ENCODE measurements at regions not wholly inside any gene's neighbourhood (a gene's known extent, or its start where the extent isn't known, plus 50 kb on each side); places are given as distances from the start of the nearest gene placed in this dataset.

DNA sequence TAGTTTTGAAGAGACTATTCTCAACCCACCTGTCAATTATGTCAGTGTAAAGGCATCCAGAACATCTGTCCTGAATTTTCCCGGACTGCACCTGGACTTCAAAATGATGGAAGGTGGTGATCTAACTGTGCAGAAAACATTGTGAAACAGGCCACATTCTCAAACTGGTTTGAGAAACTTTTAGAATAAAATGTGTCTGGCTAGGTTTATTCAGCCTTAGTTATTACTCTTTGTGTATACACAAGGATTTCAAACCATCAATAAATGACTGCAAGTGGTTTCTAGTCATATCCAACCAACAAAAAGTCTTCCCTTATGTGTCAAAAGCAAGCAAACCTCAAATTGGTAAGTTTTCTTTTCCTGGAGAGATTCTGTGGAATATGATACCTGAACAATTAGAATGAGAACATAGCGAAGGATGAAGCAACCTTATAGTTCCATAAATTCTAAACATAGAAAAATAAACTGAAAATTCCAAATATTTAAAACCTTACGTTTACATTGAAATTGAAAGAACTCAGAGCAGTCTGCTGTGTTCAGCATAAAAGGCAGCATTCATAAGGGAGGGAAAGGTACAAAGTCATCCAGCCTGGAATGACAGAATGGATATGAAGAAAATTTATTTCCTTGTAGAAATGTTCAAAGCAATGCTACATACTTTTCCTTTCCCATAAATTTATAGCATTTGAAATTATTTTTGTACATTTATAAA lies 306.6 kb upstream of the TGFBR2 start:
- TF ChIP-seq CTCF (IDR thresholded peaks at IDR 0.05) = no peak
- no peak for TF ChIP-seq POLR2AphosphoS5 (IDR thresholded peaks at IDR 0.05; ENCODE audit: insufficient read depth in 1 of 2, low read depth in 1 of 2)
